Heart left ventricle (tissue), 13 donors: ENCODE measurements at regions not wholly inside any gene's neighbourhood (a gene's known extent, or its start where the extent isn't known, plus 50 kb on each side); places are given as distances from the start of the nearest gene placed in this dataset.

Experiments used
- POLR2A ChIP-seq, 2 donors: fragments of 450-650 bp; IDR thresholded peaks; one replicate each; pipeline ENCODE4 v1.6.1; 2017; ENCODE audit warnings: antibody characterized with exemption in 2 of 2, mild to moderate bottlenecking in 2 of 2, moderate library complexity in 2 of 2
- TF ChIP-seq, protein P1 (sequence below), 12 donors: fragments of 200-600 bp; sonication (generic) in 4 of 12; IDR thresholded peaks; one replicate each; pipeline versions ENCODE4 v1.5.0 to v1.8.0; 2018 to 2022; ENCODE audit warnings: antibody characterized with exemption in 12 of 12, mild to moderate bottlenecking in 5 of 12
- donor health status: ischemic (EF 13 %, LVEDD 7.1; RV severe dilation, severe dysfunction).
- donor health status: DM: no; HTN: yes; CAD: no.
- donor health status: DM: no; HTN: no; CAD: no.
- donor health status: ischemic (EF 25% LVEDD 6.9; RV normal size, moderate dysfunction).
- donor health status: ischemic (EF 25% LVEDD 5.7; RV mildly dilated, moderate dysfunction).
- donor health status: ischemic (EF 35%, LVEDD 5.7; RV mildly dilated, moderate dysfunction).
- donor health status: nonischemic (EF 11% LVEDD 7.7; RV severe dilation, severe dysfunction).
- donor health status: DM: yes; HTN: yes; CAD: no.
- donor health status: PGD.
- donor health status: ischemic (EF 29% LVEDD 5.4; RV normal size, mild dysfunction).
- donor health status: nonischemic (EF 23%, LVEDD 6.1; RV moderate dilation, normal function).

DNA sequence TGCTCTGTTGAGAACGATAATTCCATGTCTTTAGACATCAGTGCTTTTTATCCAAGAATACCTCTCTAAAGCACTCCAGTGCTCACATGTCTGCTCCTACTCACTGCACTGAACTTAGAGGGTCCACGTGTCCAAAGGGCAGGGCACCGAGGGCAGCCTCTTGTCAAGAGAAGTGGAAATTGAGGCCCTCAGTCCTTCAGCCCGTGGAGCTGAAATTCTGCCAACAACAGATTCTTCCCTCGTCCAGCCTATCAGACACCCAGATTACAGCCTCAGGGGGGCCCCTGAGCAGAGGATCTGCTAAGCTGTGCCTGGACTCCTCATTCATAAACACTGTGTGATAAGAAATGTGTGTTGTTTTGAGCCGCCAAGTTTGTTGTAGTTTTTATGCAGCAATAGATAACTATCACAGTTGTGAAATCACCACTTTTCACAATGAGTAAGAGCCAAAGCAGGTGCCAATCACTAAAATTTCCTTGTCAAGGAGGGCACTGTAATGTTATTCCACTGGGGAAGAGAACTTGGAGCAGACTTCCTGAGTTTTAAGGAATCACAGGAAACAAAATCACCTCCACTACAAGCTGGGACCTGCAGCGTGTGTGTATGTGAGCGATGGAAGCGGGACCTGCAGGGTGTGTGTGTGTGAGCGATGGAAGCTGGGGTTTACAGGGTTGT is 58.8 kb upstream of the IGFBPL1 start:
- TF ChIP-seq, protein P1, sequence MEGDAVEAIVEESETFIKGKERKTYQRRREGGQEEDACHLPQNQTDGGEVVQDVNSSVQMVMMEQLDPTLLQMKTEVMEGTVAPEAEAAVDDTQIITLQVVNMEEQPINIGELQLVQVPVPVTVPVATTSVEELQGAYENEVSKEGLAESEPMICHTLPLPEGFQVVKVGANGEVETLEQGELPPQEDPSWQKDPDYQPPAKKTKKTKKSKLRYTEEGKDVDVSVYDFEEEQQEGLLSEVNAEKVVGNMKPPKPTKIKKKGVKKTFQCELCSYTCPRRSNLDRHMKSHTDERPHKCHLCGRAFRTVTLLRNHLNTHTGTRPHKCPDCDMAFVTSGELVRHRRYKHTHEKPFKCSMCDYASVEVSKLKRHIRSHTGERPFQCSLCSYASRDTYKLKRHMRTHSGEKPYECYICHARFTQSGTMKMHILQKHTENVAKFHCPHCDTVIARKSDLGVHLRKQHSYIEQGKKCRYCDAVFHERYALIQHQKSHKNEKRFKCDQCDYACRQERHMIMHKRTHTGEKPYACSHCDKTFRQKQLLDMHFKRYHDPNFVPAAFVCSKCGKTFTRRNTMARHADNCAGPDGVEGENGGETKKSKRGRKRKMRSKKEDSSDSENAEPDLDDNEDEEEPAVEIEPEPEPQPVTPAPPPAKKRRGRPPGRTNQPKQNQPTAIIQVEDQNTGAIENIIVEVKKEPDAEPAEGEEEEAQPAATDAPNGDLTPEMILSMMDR (IDR thresholded peaks at IDR 0.05): no peak
- TF ChIP-seq POLR2A (IDR thresholded peaks at IDR 0.05): no peak
